IMR-90 (cell line): ENCODE measurements at regions not wholly inside any gene's neighbourhood (a gene's known extent, or its start where the extent isn't known, plus 50 kb on each side); places are given as distances from the start of the nearest gene placed in this dataset.

ENCODE experiments used
- ATAC-seq: fragments of 200-7000 bp; cut with Tn5 transposase; 2 replicates; pipeline ENCODE4 v1.9.1; 2020; ENCODE audit warnings: low read depth, mild to moderate bottlenecking, moderate library complexity
- BruUV-seq: library from RNA; stranded (reverse); fragments of 400-500 nt; replicated peaks from 2 replicates; lab custom pipeline; 2021; lab: Mats Ljungman, UMichigan
- CTCF ChIA-PET: fragments of 300-600 bp; formaldehyde crosslinking; extraction: SDS; loops from one replicate; lab custom pipeline; 2021; ENCODE audit warnings: antibody characterized with exemption; lab: Yijun Ruan, JAX
- POLR2A ChIA-PET: fragments of 300-600 bp; sonication (Branson Sonifier 250); formaldehyde crosslinking; loops from one replicate; lab custom pipeline; 2022; ENCODE audit warnings: antibody characterized with exemption; ENCODE audit not compliant: unreplicated experiment; lab: Charles Lee
- DNase-seq: peaks from one replicate; pipeline ENCODE4 v3.0.0; 2013
- H2AFZ ChIP-seq: replicated peaks from 2 replicates; pipeline ENCODE3; 2013; ENCODE audit warnings: low read length, mild to moderate bottlenecking; ENCODE audit not compliant: poor library complexity
- H2AK5ac ChIP-seq: 2 replicates; pipeline ENCODE4 v1.6.1; 2013; ENCODE audit warnings: low read depth, low read length, inconsistent platforms
- H2AK9ac ChIP-seq: replicated peaks from 2 replicates; pipeline ENCODE3; 2013; ENCODE audit warnings: mild to moderate bottlenecking, low read depth, low read length, moderate library complexity; ENCODE audit not compliant: poor library complexity
- H2BK120ac ChIP-seq: 2 replicates; pipeline ENCODE4 v1.6.1; 2013; ENCODE audit warnings: low read depth, low read length, inconsistent platforms
- H2BK15ac ChIP-seq: 3 replicates; pipeline ENCODE4 v1.6.1; 2013; ENCODE audit warnings: low read depth, low read length, inconsistent platforms
- H2BK20ac ChIP-seq: 2 replicates; pipeline ENCODE4 v1.6.1; 2013; ENCODE audit warnings: low read depth, mild to moderate bottlenecking, inconsistent platforms, low read length, moderate library complexity
- H2BK5ac ChIP-seq: 2 replicates; pipeline ENCODE4 v1.6.1; 2013; ENCODE audit warnings: mild to moderate bottlenecking, low read depth, low read length, inconsistent platforms; ENCODE audit not compliant: poor library complexity, severe bottlenecking
- H3K14ac ChIP-seq: replicated peaks from 2 replicates; pipeline ENCODE4 v1.6.1; 2013; ENCODE audit warnings: low read depth, low read length, inconsistent platforms
- H3K18ac ChIP-seq: 2 replicates; pipeline ENCODE4 v1.6.1; 2013; ENCODE audit warnings: low read depth, low read length, control low read depth
- H3K23ac ChIP-seq: 2 replicates; pipeline ENCODE4 v1.6.1; 2013; ENCODE audit warnings: low read depth, low read length, inconsistent platforms
- H3K27ac ChIP-seq: 2 replicates; pipeline ENCODE4 v1.5.1; 2013; ENCODE audit warnings: mild to moderate bottlenecking, control low read depth, low read length; ENCODE audit not compliant: insufficient read depth
- H3K27me3 ChIP-seq: 2 replicates; pipeline ENCODE4 v1.6.1; 2013; ENCODE audit warnings: low read length; ENCODE audit not compliant: control insufficient read depth, insufficient read depth
- H3K36me3 ChIP-seq: 2 replicates; pipeline ENCODE4 v1.6.1; 2013; ENCODE audit warnings: low read length, mixed read lengths; ENCODE audit not compliant: control insufficient read depth, insufficient read depth
- H3K4ac ChIP-seq: 2 replicates; pipeline ENCODE4 v1.6.1; 2013; ENCODE audit warnings: low read depth, low read length, inconsistent platforms
- H3K4me1 ChIP-seq: 2 replicates; pipeline ENCODE4 v1.6.1; 2013; ENCODE audit warnings: low read length, mixed read lengths; ENCODE audit not compliant: control insufficient read depth, insufficient read depth
- H3K4me2 ChIP-seq: 2 replicates; pipeline ENCODE4 v1.6.1; 2013; ENCODE audit warnings: low read depth, mild to moderate bottlenecking, control low read depth, low read length, moderate library complexity
- H3K4me3 ChIP-seq: 2 replicates; pipeline ENCODE4 v1.5.1; 2013; ENCODE audit warnings: low read depth, mild to moderate bottlenecking, control low read depth, low read length, moderate library complexity; ENCODE audit not compliant: insufficient read depth
- H3K56ac ChIP-seq: 2 replicates; pipeline ENCODE4 v1.6.1; 2013; ENCODE audit warnings: low read length, inconsistent platforms; ENCODE audit not compliant: insufficient read depth; ENCODE audit errors: extremely low read depth
- H3K79me1 ChIP-seq, 2 experiments: 2 replicates each; pipeline ENCODE4 v1.6.1; 2013; ENCODE audit warnings: low read length in 2 of 2, inconsistent platforms in 1 of 2, low read depth in 1 of 2
- H3K9ac ChIP-seq: 2 replicates; pipeline ENCODE4 v1.6.1; 2013; ENCODE audit warnings: low read depth, low read length, control low read depth
- H3K9me1 ChIP-seq: 2 replicates; pipeline ENCODE4 v1.6.1; 2013; ENCODE audit warnings: low read length, inconsistent platforms; ENCODE audit not compliant: insufficient read depth
- H3K9me3 ChIP-seq: 2 replicates; pipeline ENCODE4 v1.6.1; 2013; ENCODE audit warnings: low read length; ENCODE audit not compliant: control insufficient read depth, insufficient read depth
- H4K20me1 ChIP-seq: 2 replicates; pipeline ENCODE4 v1.6.1; 2013; ENCODE audit warnings: low read length, inconsistent platforms; ENCODE audit not compliant: insufficient read depth
- H4K5ac ChIP-seq: 2 replicates; pipeline ENCODE4 v1.6.1; 2013; ENCODE audit warnings: mild to moderate bottlenecking, low read depth, low read length, control low read depth
- H4K8ac ChIP-seq, 2 experiments: 2 replicates each; pipeline ENCODE4 v1.6.1; 2013; ENCODE audit warnings: low read depth in 2 of 2, low read length in 2 of 2, control low read depth in 1 of 2, inconsistent platforms in 1 of 2
- H4K91ac ChIP-seq: 2 replicates; pipeline ENCODE4 v1.6.1; 2013; ENCODE audit warnings: low read depth, low read length, inconsistent platforms; ENCODE audit not compliant: insufficient read depth
- CEBPB ChIP-seq: IDR thresholded peaks from 2 replicates; pipeline ENCODE4 v1.6.1; 2012; ENCODE audit warnings: low read depth, low read length, improper control_type of control experiment
- CHD1 ChIP-seq: IDR thresholded peaks from 2 replicates; pipeline ENCODE4 v1.6.1; 2012; ENCODE audit warnings: low read depth, low read length, improper control_type of control experiment
- ELK1 ChIP-seq: fragments of 150-350 bp; IDR thresholded peaks from 2 replicates; pipeline ENCODE4 v1.6.1; 2016; ENCODE audit warnings: low read depth, mild to moderate bottlenecking, low read length, moderate library complexity, borderline replicate concordance
- FOS ChIP-seq: fragments of 150-350 bp; IDR thresholded peaks from 2 replicates; pipeline ENCODE4 v1.6.1; 2016; ENCODE audit warnings: low read depth, low read length
- MAFK ChIP-seq: IDR thresholded peaks from 2 replicates; pipeline ENCODE4 v1.6.1; 2012; ENCODE audit warnings: low read depth, low read length, improper control_type of control experiment
- MAZ ChIP-seq: IDR thresholded peaks from 2 replicates; pipeline ENCODE4 v1.6.1; 2012; ENCODE audit warnings: low read depth, mild to moderate bottlenecking, low read length, improper control_type of control experiment, moderate library complexity, borderline replicate concordance
- MXI1 ChIP-seq: IDR thresholded peaks from 2 replicates; pipeline ENCODE4 v1.6.1; 2012; ENCODE audit warnings: low read depth, mild to moderate bottlenecking, low read length, moderate library complexity, borderline replicate concordance
- NFE2L2 ChIP-seq: fragments of 150-350 bp; IDR thresholded peaks from 2 replicates; pipeline ENCODE4 v1.6.1; 2016; ENCODE audit warnings: low read depth, mild to moderate bottlenecking, low read length
- RCOR1 ChIP-seq: IDR thresholded peaks from 2 replicates; pipeline ENCODE4 v1.6.1; 2012; ENCODE audit warnings: mild to moderate bottlenecking, low read length, improper control_type of control experiment; ENCODE audit not compliant: insufficient replicate concordance
- SMC3 ChIP-seq: fragments of 150-350 bp; IDR thresholded peaks from 2 replicates; pipeline ENCODE4 v1.6.1; 2016; ENCODE audit warnings: low read depth, mild to moderate bottlenecking, antibody characterized with exemption, low read length, moderate library complexity
- USF2 ChIP-seq: fragments of 150-350 bp; IDR thresholded peaks from 2 replicates; pipeline ENCODE4 v1.6.1; 2017; ENCODE audit warnings: mild to moderate bottlenecking, antibody characterized with exemption, low read length, low read depth
- WGBS, 2 experiments: methylation state at CpG; one replicate each; pipeline versions ENCODE4 v1.1.5 to v1.1.7; 2013; ENCODE audit warnings: missing lambda C conversion rate in 2 of 2; ENCODE audit not compliant: insufficient read length in 1 of 2; ENCODE audit errors: extremely low coverage in 2 of 2; 5-methylcytosine and 5-hydroxymethylcytosine counted together
- dilution Hi-C: fragments of 300-500 bp; cut with HindIII; formaldehyde crosslinking; loops from one replicate; pipeline ENCODE4 v1.14.3; 2018; ENCODE audit warnings: low sequenced_read_pairs; ENCODE audit not compliant: unreplicated experiment
- in situ Hi-C: fragments of 300-500 bp; cut with MboI; formaldehyde crosslinking; loops from 3 replicates; pipeline ENCODE4 v1.14.3; 2019; ENCODE audit warnings: low sequenced_read_pairs, inconsistent platforms, mixed read lengths
- intact Hi-C: fragments of 100-400 bp; cut with micrococcal nuclease; formaldehyde crosslinking; loops from 2 replicates; pipeline ENCODE4 v1.10.0; 2022

GRCh38 chr14:25121337-25122129, 71.6 kb upstream of the STXBP6 start (continued):
- no peak for TF ChIP-seq ELK1
- TF ChIP-seq NFE2L2: peak; percentile 100

DNA sequence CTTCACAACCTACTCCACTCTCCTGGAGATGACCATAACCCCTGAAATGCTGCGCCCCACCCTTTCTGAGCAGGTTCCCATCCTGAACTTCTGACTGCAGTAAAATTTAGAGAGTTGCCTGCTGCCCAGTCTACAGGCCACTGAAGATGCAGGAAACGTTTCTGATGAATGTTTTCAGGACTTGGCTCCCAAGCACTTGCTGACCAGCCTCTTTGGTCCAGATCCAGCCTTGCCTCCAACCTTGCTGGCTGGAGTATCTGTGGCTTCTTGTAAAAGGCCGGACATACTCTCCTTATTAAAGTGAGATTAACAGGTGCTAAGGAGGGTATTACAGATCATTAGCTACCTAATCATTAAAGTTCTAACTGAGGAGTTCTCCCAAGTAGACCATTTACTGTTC, 70.3 kb upstream of the STXBP6 start:
- Histone ChIP-seq H3K56ac (no peak overlapping the region), H3K9ac (no peak overlapping the region), H2BK15ac (no peak overlapping the region), H2AK5ac (no peak overlapping the region), H4K20me1 (no peaks in the 10 kb centered on the region), H3K9me1 (no peaks in the 10 kb centered on the region), H2BK5ac (no peak overlapping the region), H3K27ac (no peak overlapping the region), H2AFZ (no peak overlapping the region), H2AK9ac (no peak overlapping the region), H3K4ac (no peak overlapping the region), H2BK20ac (no peak overlapping the region), H3K23ac (no peak overlapping the region), H3K4me1 (peaks cover 7% of the 10 kb centered on the region), H2BK120ac (0 out of 2 replicates have a peak overlapping the region, but pooled peaks have one; percentile 4), H3K4me3 (no peak overlapping the region), H3K9me3 (no peaks in the 10 kb centered on the region), H4K5ac (no peak overlapping the region), H3K14ac (no peak overlapping the region), H3K27me3 (no peaks in the 10 kb centered on the region), H4K8ac (no peak overlapping the region), H3K18ac (no peak overlapping the region), H3K79me1 (no peaks in the 10 kb centered on the region), H4K91ac (no peak overlapping the region), H3K4me2 (no peak overlapping the region), H3K36me3 (no peaks in the 10 kb centered on the region)
- in situ Hi-C loops: loop anchor here (5.0 kb wide), 1 partner anchor 73 kb away; no protein-coding TSS in a partner anchor
- POLR2A ChIA-PET: no interaction called here
- CTCF ChIA-PET: interaction anchor here (1.1 kb wide), 1 partner anchor 12 kb away, joined by 4 read pairs; no protein-coding TSS in a partner anchor
- ATAC-seq (no peak), DNase-seq (no peak)
- WGBS, 2 experiments: no CpG with 5 or more reads among the region's 3 CpGs
- intact Hi-C loops: no loop called here
- dilution Hi-C loops: no loop called here
- BruUV-seq: no TSS peak
- TF ChIP-seq ELK1 (no peak), FOS (no peak), CHD1 (no peak), MXI1 (no peak), MAZ (no peak), RCOR1 (no peak), SMC3 (no peak), NFE2L2 (no peak), USF2 (no peak), MAFK (no peak), CEBPB (no peak)
